ENCODE measurements at regions not wholly inside any gene's neighbourhood (a gene's known extent, or its start where the extent isn't known, plus 50 kb on each side); places are given as distances from the start of the nearest gene placed in this dataset.

GRCh38 chr1:239717097-239717917 is 330.9 kb downstream of the CHRM3 start:
- no peak overlapping the region for H2BK12ac ChIP-seq (ENCODE audit: low read depth, low read length)
- no peak for TF ChIP-seq GABPA (IDR thresholded peaks at IDR 0.05; ENCODE audit: borderline replicate concordance, insufficient read depth, low read length)
- TF ChIP-seq SIN3A (conservative IDR thresholded peaks at IDR 0.05 in 1 of 2, IDR thresholded peaks at IDR 0.05 in 1 of 2; ENCODE audit: low read depth in 1 of 2, low read length in 2 of 2), result no peak
- TF ChIP-seq SUZ12 (IDR thresholded peaks at IDR 0.05; ENCODE audit: low read length), result no peak
- TF ChIP-seq CTBP2 (IDR thresholded peaks at IDR 0.05; ENCODE audit: borderline replicate concordance, insufficient read depth, insufficient read length, low read length), result no peak
- TF ChIP-seq GTF2F1 (IDR thresholded peaks at IDR 0.05; ENCODE audit: borderline replicate concordance, low read depth, low read length), result no peak
- TF ChIP-seq, protein P1, sequence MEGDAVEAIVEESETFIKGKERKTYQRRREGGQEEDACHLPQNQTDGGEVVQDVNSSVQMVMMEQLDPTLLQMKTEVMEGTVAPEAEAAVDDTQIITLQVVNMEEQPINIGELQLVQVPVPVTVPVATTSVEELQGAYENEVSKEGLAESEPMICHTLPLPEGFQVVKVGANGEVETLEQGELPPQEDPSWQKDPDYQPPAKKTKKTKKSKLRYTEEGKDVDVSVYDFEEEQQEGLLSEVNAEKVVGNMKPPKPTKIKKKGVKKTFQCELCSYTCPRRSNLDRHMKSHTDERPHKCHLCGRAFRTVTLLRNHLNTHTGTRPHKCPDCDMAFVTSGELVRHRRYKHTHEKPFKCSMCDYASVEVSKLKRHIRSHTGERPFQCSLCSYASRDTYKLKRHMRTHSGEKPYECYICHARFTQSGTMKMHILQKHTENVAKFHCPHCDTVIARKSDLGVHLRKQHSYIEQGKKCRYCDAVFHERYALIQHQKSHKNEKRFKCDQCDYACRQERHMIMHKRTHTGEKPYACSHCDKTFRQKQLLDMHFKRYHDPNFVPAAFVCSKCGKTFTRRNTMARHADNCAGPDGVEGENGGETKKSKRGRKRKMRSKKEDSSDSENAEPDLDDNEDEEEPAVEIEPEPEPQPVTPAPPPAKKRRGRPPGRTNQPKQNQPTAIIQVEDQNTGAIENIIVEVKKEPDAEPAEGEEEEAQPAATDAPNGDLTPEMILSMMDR (IDR thresholded peaks at IDR 0.05; ENCODE audit: control extremely low read depth in 1 of 3, insufficient read depth in 1 of 3, low read depth in 1 of 3, low read length in 3 of 3), result no peak
- TF ChIP-seq RAD21 (IDR thresholded peaks at IDR 0.05 in 1 of 2, conservative IDR thresholded peaks at IDR 0.05 in 1 of 2; ENCODE audit: low read depth in 2 of 2, low read length in 2 of 2), result no peak
- no peak for TF ChIP-seq TAF1 (IDR thresholded peaks at IDR 0.05; ENCODE audit: low read depth, low read length)
- no peak overlapping the region for H3K4me2 ChIP-seq (ENCODE audit: insufficient read depth in 1 of 2, low read depth in 2 of 2, low read length in 2 of 2)
- H3K9me3 ChIP-seq (ENCODE audit: insufficient read depth in 2 of 2, low read depth in 1 of 2, low read length in 1 of 2), result no peaks in the 10 kb centered on the region
- H2AK5ac ChIP-seq (ENCODE audit: low read depth, low read length), result no peak overlapping the region
- no peak overlapping the region for H4K91ac ChIP-seq (replicated peaks; ENCODE audit: insufficient read length, low read length)
- FAIRE-seq, result no peak
- peaks cover 0 to 1% (median 0%) of the 10 kb centered on the region in 4 experiments; a peak in 1 of 7 replicates for H3K27me3 ChIP-seq (replicated peaks in 1 of 4; ENCODE audit: control insufficient read depth in 3 of 4, extremely low read depth in 1 of 4, insufficient read depth in 3 of 4, low read length in 3 of 4)
- H2AFZ ChIP-seq (ENCODE audit: low read length), result no peak overlapping the region
- no peak overlapping the region for H3K14ac ChIP-seq (ENCODE audit: insufficient read length)
- no peak overlapping the region for H3K4me3 ChIP-seq (ENCODE audit: extremely low read depth in 1 of 4, insufficient read depth in 2 of 4, low read depth in 3 of 4, low read length in 4 of 4)
- H3K36me3 ChIP-seq (ENCODE audit: control insufficient read depth in 2 of 4, insufficient read depth in 4 of 4, low read length in 3 of 4), result no peaks in the 10 kb centered on the region
- H2BK20ac ChIP-seq (ENCODE audit: low read length), result no peak overlapping the region
- H4K20me1 ChIP-seq (replicated peaks in 1 of 2; ENCODE audit: control insufficient read depth in 1 of 2, insufficient read depth in 2 of 2, low read length in 2 of 2), result no peaks in the 10 kb centered on the region
- no peak overlapping the region for H4K5ac ChIP-seq (ENCODE audit: insufficient read length, low read depth, low read length)
- H2BK15ac ChIP-seq (ENCODE audit: low read length), result no peak overlapping the region
- peaks cover 0 to 3% (median under 1%) of the 10 kb centered on the region in 4 experiments; a peak in 2 of 7 replicates for H3K4me1 ChIP-seq (replicated peaks in 1 of 4; ENCODE audit: control insufficient read depth in 3 of 4, insufficient read depth in 4 of 4, low read length in 3 of 4)
- no peak overlapping the region for H3K56ac ChIP-seq (replicated peaks; ENCODE audit: insufficient read length, low read depth, low read length)
- H3K18ac ChIP-seq (ENCODE audit: extremely low read depth, low read length), result no peak overlapping the region
- no peak overlapping the region for H3K9ac ChIP-seq (replicated peaks in 1 of 4; ENCODE audit: extremely low read depth in 1 of 4, low read depth in 3 of 4, low read length in 3 of 4)
- no peak overlapping the region for H4K8ac ChIP-seq (ENCODE audit: extremely low read depth, insufficient read depth, low read length)
- no peak overlapping the region for H3K23ac ChIP-seq (ENCODE audit: insufficient read length)
- no peaks in the 10 kb centered on the region for H3K79me2 ChIP-seq (ENCODE audit: control insufficient read depth in 1 of 2, insufficient read depth in 2 of 2, low read length in 2 of 2)
- WGBS, 2 experiments (ENCODE audit: extremely low coverage in 1 of 2, insufficient coverage in 1 of 2, insufficient read length in 1 of 2, insufficient replicate concordance in 2 of 2, low coverage in 1 of 2, low lambda C conversion rate in 2 of 2, missing lambda C conversion rate in 1 of 2), result 94% methylated on average over 8 of the region's 8 CpGs; no CpG with 5 or more reads in 1 of the 2 experiments
- H3K27ac ChIP-seq (ENCODE audit: low read depth, low read length), result no peak overlapping the region
- CTCF ChIA-PET (ENCODE audit: partially characterized antibody), result no interaction called here
- POLR2A ChIA-PET (ENCODE audit: partially characterized antibody), result no interaction called here
- DNase-seq (ENCODE audit: low read depth in 1 of 2, low spot score in 2 of 2), result no peak
- H3K4ac ChIP-seq (replicated peaks; ENCODE audit: insufficient read length, low read depth, low read length), result no peak overlapping the region
- H3K79me1 ChIP-seq (ENCODE audit: low read depth, low read length), result no peaks in the 10 kb centered on the region
- no peak overlapping the region for H2BK120ac ChIP-seq (replicated peaks; ENCODE audit: low read depth, low read length)
- no peaks in the 10 kb centered on the region for H3K23me2 ChIP-seq (ENCODE audit: low read depth, low read length)
- no peak overlapping the region for H2BK5ac ChIP-seq (ENCODE audit: low read depth, low read length)

Measured in H1 (cell line).